ENCODE measurements at regions not wholly inside any gene's neighbourhood (a gene's known extent, or its start where the extent isn't known, plus 50 kb on each side); places are given as distances from the start of the nearest gene placed in this dataset.

- TF ChIP-seq FOXP2 (optimal IDR thresholded peaks at IDR 0.05; ENCODE audit: borderline replicate concordance, extremely low read depth, extremely low read length, insufficient read depth) (no peak), REST (IDR thresholded peaks at IDR 0.05; ENCODE audit: insufficient read depth in 1 of 2, low read depth in 2 of 2, low read length in 2 of 2) (no peak), POLR2AphosphoS5 (IDR thresholded peaks at IDR 0.05; ENCODE audit: low read depth, low read length) (no peak), TAF1 (IDR thresholded peaks at IDR 0.05; ENCODE audit: borderline replicate concordance, insufficient read depth, low read length) (no peak), SIN3A (IDR thresholded peaks at IDR 0.05; ENCODE audit: borderline replicate concordance, insufficient read depth, low read length) (no peak)
Observed at GRCh38 chr2:39929531-39929930, 150.5 kb upstream of the THUMPD2 start.

GRCh38 chr2:39925312-39925711 is 146.3 kb upstream of the THUMPD2 start:
- TF ChIP-seq TAF1 (IDR thresholded peaks at IDR 0.05; ENCODE audit: borderline replicate concordance, insufficient read depth, low read length) (no peak), POLR2AphosphoS5 (IDR thresholded peaks at IDR 0.05; ENCODE audit: low read depth, low read length) (no peak), SIN3A (IDR thresholded peaks at IDR 0.05; ENCODE audit: borderline replicate concordance, insufficient read depth, low read length) (no peak), REST (IDR thresholded peaks at IDR 0.05; ENCODE audit: insufficient read depth in 1 of 2, low read depth in 2 of 2, low read length in 2 of 2) (no peak), FOXP2 (optimal IDR thresholded peaks at IDR 0.05; ENCODE audit: borderline replicate concordance, extremely low read depth, extremely low read length, insufficient read depth) (no peak)

GRCh38 chr2:39923455-39923854 is 144.4 kb upstream of the THUMPD2 start:
- no peak for TF ChIP-seq TAF1 (IDR thresholded peaks at IDR 0.05; ENCODE audit: borderline replicate concordance, insufficient read depth, low read length)
- TF ChIP-seq SIN3A (IDR thresholded peaks at IDR 0.05; ENCODE audit: borderline replicate concordance, insufficient read depth, low read length), result no peak
- TF ChIP-seq REST (IDR thresholded peaks at IDR 0.05; ENCODE audit: insufficient read depth in 1 of 2, low read depth in 2 of 2, low read length in 2 of 2), result no peak
- TF ChIP-seq FOXP2 (optimal IDR thresholded peaks at IDR 0.05; ENCODE audit: borderline replicate concordance, extremely low read depth, extremely low read length, insufficient read depth), result no peak
- TF ChIP-seq POLR2AphosphoS5 (IDR thresholded peaks at IDR 0.05; ENCODE audit: low read depth, low read length), result no peak

GRCh38 chr2:39922679-39923405 is 143.8 kb upstream of the THUMPD2 start:
- TF ChIP-seq TAF1 (IDR thresholded peaks at IDR 0.05; ENCODE audit: borderline replicate concordance, insufficient read depth, low read length) (no peak), FOXP2 (optimal IDR thresholded peaks at IDR 0.05; ENCODE audit: borderline replicate concordance, extremely low read depth, extremely low read length, insufficient read depth) (no peak), SIN3A (IDR thresholded peaks at IDR 0.05; ENCODE audit: borderline replicate concordance, insufficient read depth, low read length) (no peak), POLR2AphosphoS5 (IDR thresholded peaks at IDR 0.05; ENCODE audit: low read depth, low read length) (no peak), REST (IDR thresholded peaks at IDR 0.05; ENCODE audit: insufficient read depth in 1 of 2, low read depth in 2 of 2, low read length in 2 of 2) (no peak)
